HEK293 (cell line): ENCODE measurements at regions not wholly inside any gene's neighbourhood (a gene's known extent, or its start where the extent isn't known, plus 50 kb on each side); places are given as distances from the start of the nearest gene placed in this dataset.

ENCODE experiments used
- CTCF ChIA-PET: fragments of 350-600 bp; formaldehyde crosslinking; extraction: SDS; loops from one replicate; lab custom pipeline; 2021; ENCODE audit warnings: antibody characterized with exemption; lab: Yijun Ruan, JAX
- POLR2A ChIA-PET: fragments of 300-600 bp; formaldehyde crosslinking; extraction: SDS; loops from one replicate; lab custom pipeline; 2020; ENCODE audit warnings: antibody characterized with exemption, inconsistent platforms; lab: Yijun Ruan, JAX
- H3K27ac ChIP-seq: fragments of 200-500 bp; sonication (Bioruptor generic); 2 replicates; pipeline ENCODE4 v1.5.1; 2014; ENCODE audit warnings: low read depth, low read length, control low read depth, inconsistent platforms; ENCODE audit errors: extremely low read depth
- H3K36me3 ChIP-seq, 2 experiments: fragments of 200-500 bp in 1 of 2; sonication (Bioruptor generic) in 1 of 2; 1 replicate in 1 of 2; 2 replicates in 1 of 2; pipeline ENCODE4 v1.5.1; 2014 to 2017; ENCODE audit warnings: inconsistent platforms in 2 of 2, low read length in 2 of 2; ENCODE audit not compliant: control insufficient read depth in 2 of 2, insufficient read depth in 1 of 2
- H3K4me1 ChIP-seq: fragments of 200-500 bp; sonication (Bioruptor generic); 2 replicates; pipeline ENCODE4 v1.5.1; 2014; ENCODE audit warnings: mild to moderate bottlenecking, low read length, inconsistent platforms; ENCODE audit not compliant: control insufficient read depth, insufficient read depth
- H3K4me3 ChIP-seq: 2 replicates; pipeline ENCODE4 v1.5.1; 2011; ENCODE audit warnings: low read depth, mild to moderate bottlenecking, control low read depth, low read length, moderate library complexity
- H3K9me3 ChIP-seq: fragments of 200-500 bp; sonication (Bioruptor generic); 2 replicates; pipeline ENCODE4 v1.5.1; 2014; ENCODE audit warnings: low read depth, low read length, inconsistent platforms; ENCODE audit not compliant: control insufficient read depth, insufficient read depth
- BCL11A ChIP-seq: fragments of 450-650 bp; formaldehyde crosslinking; IDR thresholded peaks from 2 replicates; pipeline ENCODE4 v1.5.1; 2016; ENCODE audit warnings: low read depth, missing biosample characterization, missing genetic modification characterization
- EGR2 ChIP-seq: fragments of 450-650 bp; formaldehyde crosslinking; IDR thresholded peaks from 2 replicates; pipeline ENCODE4 v1.5.1; 2016; ENCODE audit warnings: low read depth, missing biosample characterization, missing genetic modification characterization
- GLI4 ChIP-seq: fragments of 450-650 bp; formaldehyde crosslinking; IDR thresholded peaks from 2 replicates; pipeline ENCODE4 v1.5.1; 2016; ENCODE audit warnings: missing biosample characterization, missing genetic modification characterization
- INSM2 ChIP-seq: fragments of 450-650 bp; formaldehyde crosslinking; IDR thresholded peaks from 2 replicates; pipeline ENCODE4 v1.5.1; 2016; ENCODE audit warnings: missing biosample characterization, missing genetic modification characterization
- KLF10 ChIP-seq: fragments of 450-650 bp; IDR thresholded peaks from 2 replicates; pipeline ENCODE4 v1.5.1; 2018; ENCODE audit warnings: missing biosample characterization, mild to moderate bottlenecking, missing genetic modification characterization
- KLF16 ChIP-seq: fragments of 450-650 bp; formaldehyde crosslinking; IDR thresholded peaks from 2 replicates; pipeline ENCODE4 v1.5.1; 2017; ENCODE audit warnings: missing biosample characterization, missing genetic modification characterization
- MEIS1 ChIP-seq: sonication (generic); formaldehyde crosslinking; IDR thresholded peaks from 2 replicates; pipeline ENCODE4 v1.8.1; 2022; ENCODE audit warnings: missing genetic modification reagents, mild to moderate bottlenecking, borderline replicate concordance
- MYNN ChIP-seq: fragments of 450-650 bp; formaldehyde crosslinking; IDR thresholded peaks from 2 replicates; pipeline ENCODE4 v1.5.1; 2016; ENCODE audit warnings: missing biosample characterization, missing genetic modification characterization, borderline replicate concordance
- OSR2 ChIP-seq: fragments of 450-650 bp; formaldehyde crosslinking; IDR thresholded peaks from 2 replicates; pipeline ENCODE4 v1.5.1; 2016; ENCODE audit warnings: missing biosample characterization, missing genetic modification characterization
- PRDM2 ChIP-seq: fragments of 450-650 bp; formaldehyde crosslinking; IDR thresholded peaks from 2 replicates; pipeline ENCODE4 v1.5.1; 2016; ENCODE audit warnings: missing biosample characterization, missing genetic modification characterization, borderline replicate concordance
- SCRT2 ChIP-seq: fragments of 450-650 bp; formaldehyde crosslinking; IDR thresholded peaks from 2 replicates; pipeline ENCODE4 v1.5.1; 2016; ENCODE audit warnings: missing biosample characterization, missing genetic modification characterization
- SETDB1 ChIP-seq: IDR thresholded peaks from one replicate; pipeline ENCODE4 v1.6.1; 2017; ENCODE audit warnings: mild to moderate bottlenecking, low read length, moderate library complexity, mixed read lengths; ENCODE audit not compliant: insufficient read length
- ZBTB17 ChIP-seq: fragments of 450-650 bp; formaldehyde crosslinking; IDR thresholded peaks from 2 replicates; pipeline ENCODE4 v1.5.1; 2016; ENCODE audit warnings: missing biosample characterization, missing genetic modification characterization
- ZBTB26 ChIP-seq: fragments of 450-650 bp; formaldehyde crosslinking; optimal IDR thresholded peaks from 2 replicates; pipeline ENCODE3; 2016; ENCODE audit warnings: missing biosample characterization, mild to moderate bottlenecking, missing genetic modification characterization
- ZNF155 ChIP-seq: fragments of 450-650 bp; formaldehyde crosslinking; IDR thresholded peaks from 2 replicates; pipeline ENCODE4 v1.5.1; 2016; ENCODE audit warnings: missing biosample characterization, missing genetic modification characterization
- ZNF223 ChIP-seq: fragments of 450-650 bp; formaldehyde crosslinking; IDR thresholded peaks from 2 replicates; pipeline ENCODE4 v1.5.1; 2016; ENCODE audit warnings: missing biosample characterization, missing genetic modification characterization
- ZNF280D ChIP-seq: fragments of 450-650 bp; formaldehyde crosslinking; IDR thresholded peaks from 2 replicates; pipeline ENCODE4 v1.5.1; 2016; ENCODE audit warnings: missing biosample characterization, missing genetic modification characterization
- ZNF394 ChIP-seq: fragments of 450-650 bp; formaldehyde crosslinking; IDR thresholded peaks from 2 replicates; pipeline ENCODE4 v1.5.1; 2016; ENCODE audit warnings: missing biosample characterization, missing genetic modification characterization, mild to moderate bottlenecking, moderate library complexity, borderline replicate concordance
- ZNF404 ChIP-seq: fragments of 450-650 bp; formaldehyde crosslinking; IDR thresholded peaks from 2 replicates; pipeline ENCODE4 v1.5.1; 2017; ENCODE audit warnings: missing biosample characterization, missing genetic modification characterization
- ZNF626 ChIP-seq: fragments of 450-650 bp; sonication (Bioruptor Pico); formaldehyde crosslinking; IDR thresholded peaks from 2 replicates; pipeline ENCODE4 v1.5.1; 2018; ENCODE audit warnings: missing biosample characterization, missing genetic modification characterization, inconsistent platforms
- ZNF707 ChIP-seq: fragments of 450-650 bp; formaldehyde crosslinking; IDR thresholded peaks from 2 replicates; pipeline ENCODE4 v1.5.1; 2016; ENCODE audit warnings: missing biosample characterization, missing genetic modification characterization
- ZNF785 ChIP-seq: fragments of 450-650 bp; formaldehyde crosslinking; IDR thresholded peaks from 2 replicates; pipeline ENCODE4 v1.5.1; 2016; ENCODE audit warnings: missing biosample characterization, missing genetic modification characterization
- ZSCAN23 ChIP-seq: fragments of 450-650 bp; formaldehyde crosslinking; IDR thresholded peaks from 2 replicates; pipeline ENCODE4 v1.5.1; 2016; ENCODE audit warnings: missing biosample characterization, missing genetic modification characterization
- ZSCAN30 ChIP-seq: fragments of 450-650 bp; IDR thresholded peaks from 2 replicates; pipeline ENCODE4 v1.5.1; 2018; ENCODE audit warnings: missing biosample characterization, mild to moderate bottlenecking, missing genetic modification characterization, moderate library complexity

GRCh38 chr11:70583781-70584218, 185.5 kb downstream of the CTTN start:
- POLR2A ChIA-PET = interaction anchor here (0.7 kb wide), 1 partner anchor 23 kb away, joined by 6 read pairs; no protein-coding TSS in a partner anchor
- Histone ChIP-seq H3K4me3 (no peak overlapping the region), H3K36me3 (no peaks in the 10 kb centered on the region), H3K4me1 (no peaks in the 10 kb centered on the region), H3K9me3 (no peaks in the 10 kb centered on the region), H3K27ac (no peak overlapping the region)
- CTCF ChIA-PET = interaction anchor here (0.5 kb wide), 1 partner anchor 171 kb away, joined by 4 read pairs; no protein-coding TSS in a partner anchor
- TF ChIP-seq ZNF394 (tag by site-specific recombination) (no peak), ZNF155 (no peak), ZNF707 (tag by site-specific recombination) (no peak), SETDB1 (no peak), MEIS1 (CRISPR knock-in tag) (no peak), ZNF404 (tag by site-specific recombination) (no peak), ZNF223 (tag by site-specific recombination) (no peak), EGR2 (tag by site-specific recombination) (no peak), KLF10 (tag by site-specific recombination) (no peak), GLI4 (no peak), ZNF280D (tag by site-specific recombination) (no peak), KLF16 (tag by site-specific recombination) (no peak), INSM2 (tag by site-specific recombination) (no peak), ZSCAN23 (no peak), SCRT2 (no peak), MYNN (tag by site-specific recombination) (no peak), ZNF626 (tag by site-specific recombination) (no peak), ZNF785 (no peak)
- TF ChIP-seq, all 188 proteins: peak for 0

GRCh38 chr11:70584498-70585235, 186.3 kb downstream of the CTTN start:
- no peak overlapping the region for H3K4me3 ChIP-seq
- H3K36me3 ChIP-seq = no peaks in the 10 kb centered on the region
- H3K27ac ChIP-seq = no peak overlapping the region
- H3K9me3 ChIP-seq = no peaks in the 10 kb centered on the region
- no peaks in the 10 kb centered on the region for H3K4me1 ChIP-seq
- POLR2A ChIA-PET = interaction anchor here (0.7 kb wide), 1 partner anchor 22 kb away, joined by 6 read pairs; no protein-coding TSS in a partner anchor
- CTCF ChIA-PET = no interaction called here
- TF ChIP-seq ZBTB17 = no peak
- TF ChIP-seq OSR2 (tag by site-specific recombination) = no peak
- no peak for TF ChIP-seq ZSCAN30 (tag by site-specific recombination)
- no peak for TF ChIP-seq ZBTB26 (tag by site-specific recombination)
- TF ChIP-seq ZSCAN23 = no peak
- TF ChIP-seq BCL11A = no peak
- TF ChIP-seq PRDM2 (tag by site-specific recombination) = no peak
